K562 (cell line): ENCODE measurements at regions not wholly inside any gene's neighbourhood (a gene's known extent, or its start where the extent isn't known, plus 50 kb on each side); places are given as distances from the start of the nearest gene placed in this dataset.
A peak's percentile ranks its signal among the peaks of the same experiment; 100 is the strongest.

Experiments used
- DLX4 ChIP-seq: fragments of 250-450 bp; sonication (Bioruptor Pico); IDR thresholded peaks from 2 replicates; pipeline ENCODE4 v1.6.1; 2021; ENCODE audit warnings: mild to moderate bottlenecking
- ETV1 ChIP-seq: fragments of 450-650 bp; conservative IDR thresholded peaks from 2 replicates; pipeline ENCODE4 v1.6.1; 2016; ENCODE audit warnings: missing genetic modification characterization, control low read depth, low read depth, missing compliant biosample characterization
- MGA ChIP-seq: fragments of 450-650 bp; IDR thresholded peaks from 2 replicates; pipeline ENCODE4 v1.6.1; 2016; ENCODE audit warnings: mild to moderate bottlenecking, moderate library complexity
- MNT ChIP-seq, 2 experiments: fragments of 450-650 bp; conservative IDR thresholded peaks; 2 replicates each; pipeline ENCODE4 v1.6.1; 2017; ENCODE audit warnings: mild to moderate bottlenecking in 2 of 2, moderate library complexity in 2 of 2
- MYNN ChIP-seq, 2 experiments: sonication (generic); formaldehyde crosslinking in 1 of 2; IDR thresholded peaks; 2 replicates each; pipeline versions ENCODE4 v1.5.0 to v1.6.1; 2016 to 2020; ENCODE audit warnings: antibody characterized with exemption in 1 of 2, missing genetic modification reagents in 1 of 2
- NR3C1 ChIP-seq: sonication (generic); formaldehyde crosslinking; IDR thresholded peaks from 2 replicates; pipeline ENCODE4 v1.8.1; 2022; ENCODE audit warnings: missing genetic modification reagents
- SMAD4 ChIP-seq: fragments of 250-450 bp; sonication (Bioruptor Pico); conservative IDR thresholded peaks from 2 replicates; pipeline ENCODE4 v1.8.0; 2021; ENCODE audit warnings: inconsistent platforms, mild to moderate bottlenecking, moderate library complexity
- TRIM24 ChIP-seq, 2 experiments: fragments of 450-650 bp; IDR thresholded peaks; 2 replicates each; pipeline ENCODE4 v1.6.1; 2016

DNA sequence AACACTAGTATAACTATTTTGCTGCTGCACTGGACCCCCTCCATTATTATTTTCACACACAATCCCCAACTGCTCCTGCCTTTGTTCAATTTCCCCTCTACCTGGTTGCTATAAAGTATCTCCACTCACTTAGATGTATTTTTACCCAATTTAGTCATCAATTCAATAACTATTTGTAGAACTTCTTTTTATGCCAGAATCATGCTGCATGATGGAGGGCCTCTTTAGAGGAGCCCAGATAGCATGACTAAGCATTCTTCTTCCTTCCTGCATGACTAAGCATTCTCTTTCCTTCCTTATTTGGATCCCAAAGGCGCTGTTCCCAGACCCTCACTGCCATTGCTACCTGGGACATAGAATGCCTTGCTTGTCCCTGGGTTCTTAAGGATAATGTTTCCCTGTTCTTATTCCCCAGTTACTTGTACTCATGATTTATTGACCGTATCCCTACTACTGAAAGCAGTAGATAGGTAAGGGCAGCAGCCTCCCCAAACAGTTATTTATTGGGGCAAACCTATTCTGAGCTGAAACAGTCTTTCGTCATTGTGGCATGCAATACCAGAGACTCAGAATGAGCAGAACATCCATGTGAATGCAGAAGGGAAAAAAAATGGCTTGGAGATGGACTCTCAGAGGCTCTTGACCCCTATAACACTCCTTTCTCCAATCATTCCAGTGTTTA lies 89.3 kb upstream of the AKT3 start (continued):
- TF ChIP-seq MGA (peak; percentile 33; the same call in 1 of the 2 replicates), MYNN (IDR thresholded peaks at IDR 0.05) (no peak), MYNN (CRISPR knock-in tag; IDR thresholded peaks at IDR 0.05) (no peak), DLX4 (no peak; the same call in 1 of the 2 replicates), MNT (conservative IDR thresholded peaks at IDR 0.05) (0 out of 4 replicates have a peak, but pooled peaks of 1 of the 2 experiments have one; percentile 12), NR3C1 (no peak), ETV1 (tag) (peak; percentile 77), SMAD4 (0 out of 2 replicates have a peak, but pooled peaks have one; percentile 28), TRIM24 (IDR thresholded peaks at IDR 0.05) (peak; percentile 21 to 49; a peak in 1 of 4 replicates)
